ENCODE measurements at regions not wholly inside any gene's neighbourhood (a gene's known extent, or its start where the extent isn't known, plus 50 kb on each side); places are given as distances from the start of the nearest gene placed in this dataset.

- H3K9me3 ChIP-seq = no peaks in the 10 kb centered on the region
- intact Hi-C loops (cut with DNase I) = no loop called here
- no peak for DNase-seq
- TF ChIP-seq, protein P1, sequence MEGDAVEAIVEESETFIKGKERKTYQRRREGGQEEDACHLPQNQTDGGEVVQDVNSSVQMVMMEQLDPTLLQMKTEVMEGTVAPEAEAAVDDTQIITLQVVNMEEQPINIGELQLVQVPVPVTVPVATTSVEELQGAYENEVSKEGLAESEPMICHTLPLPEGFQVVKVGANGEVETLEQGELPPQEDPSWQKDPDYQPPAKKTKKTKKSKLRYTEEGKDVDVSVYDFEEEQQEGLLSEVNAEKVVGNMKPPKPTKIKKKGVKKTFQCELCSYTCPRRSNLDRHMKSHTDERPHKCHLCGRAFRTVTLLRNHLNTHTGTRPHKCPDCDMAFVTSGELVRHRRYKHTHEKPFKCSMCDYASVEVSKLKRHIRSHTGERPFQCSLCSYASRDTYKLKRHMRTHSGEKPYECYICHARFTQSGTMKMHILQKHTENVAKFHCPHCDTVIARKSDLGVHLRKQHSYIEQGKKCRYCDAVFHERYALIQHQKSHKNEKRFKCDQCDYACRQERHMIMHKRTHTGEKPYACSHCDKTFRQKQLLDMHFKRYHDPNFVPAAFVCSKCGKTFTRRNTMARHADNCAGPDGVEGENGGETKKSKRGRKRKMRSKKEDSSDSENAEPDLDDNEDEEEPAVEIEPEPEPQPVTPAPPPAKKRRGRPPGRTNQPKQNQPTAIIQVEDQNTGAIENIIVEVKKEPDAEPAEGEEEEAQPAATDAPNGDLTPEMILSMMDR (IDR thresholded peaks at IDR 0.05) = no peak
- TF ChIP-seq POLR2A (IDR thresholded peaks at IDR 0.05) = no peak
- H3K4me3 ChIP-seq (replicated peaks in 1 of 3) = no peak overlapping the region
- H3K36me3 ChIP-seq = no peaks in the 10 kb centered on the region
- no peak overlapping the region for H3K27ac ChIP-seq
- 95 to 100% methylated on average over 1 to 2 of the region's 7 CpGs for WGBS, 2 donors
- no peaks in the 10 kb centered on the region for H3K4me1 ChIP-seq
- no peaks in the 10 kb centered on the region for H3K27me3 ChIP-seq
These were observed 1234.2 kb downstream of the FAM133A start for GRCh38 chrX:94908171-94908570.

DNA sequence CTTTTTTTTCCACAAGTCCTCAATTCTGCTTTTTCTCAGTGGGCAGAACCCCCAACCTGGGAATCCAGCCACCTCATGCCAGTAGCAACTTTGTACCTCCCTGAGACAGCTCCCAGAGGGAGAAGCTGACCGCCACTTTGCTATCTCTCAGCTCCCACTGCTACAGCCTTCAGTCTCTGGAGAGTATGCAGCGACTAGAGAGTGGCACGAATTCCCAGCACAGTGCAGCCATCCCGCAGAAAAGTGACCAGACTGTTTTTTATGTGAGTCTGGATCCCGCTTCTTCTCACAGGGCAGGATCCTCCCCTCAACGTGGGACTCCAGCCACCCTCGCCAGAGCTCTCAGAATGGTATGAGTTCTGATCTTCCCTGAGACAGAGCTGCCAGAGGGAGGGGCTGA is 1234.6 kb downstream of the FAM133A start:
- no peaks in the 10 kb centered on the region for H3K4me1 ChIP-seq
- H3K27ac ChIP-seq = no peak overlapping the region
- 89 to 90% methylated on average over 7 of the region's 7 CpGs for WGBS, 2 donors
- no peak for DNase-seq
- no peaks in the 10 kb centered on the region for H3K27me3 ChIP-seq
- TF ChIP-seq, protein P1 (IDR thresholded peaks at IDR 0.05) = no peak
- no peak for TF ChIP-seq POLR2A (IDR thresholded peaks at IDR 0.05)
- H3K9me3 ChIP-seq = no peaks in the 10 kb centered on the region
- no peaks in the 10 kb centered on the region for H3K36me3 ChIP-seq
- H3K4me3 ChIP-seq (replicated peaks in 1 of 3) = no peak overlapping the region
- intact Hi-C loops (cut with DNase I) = no loop called here

DNA sequence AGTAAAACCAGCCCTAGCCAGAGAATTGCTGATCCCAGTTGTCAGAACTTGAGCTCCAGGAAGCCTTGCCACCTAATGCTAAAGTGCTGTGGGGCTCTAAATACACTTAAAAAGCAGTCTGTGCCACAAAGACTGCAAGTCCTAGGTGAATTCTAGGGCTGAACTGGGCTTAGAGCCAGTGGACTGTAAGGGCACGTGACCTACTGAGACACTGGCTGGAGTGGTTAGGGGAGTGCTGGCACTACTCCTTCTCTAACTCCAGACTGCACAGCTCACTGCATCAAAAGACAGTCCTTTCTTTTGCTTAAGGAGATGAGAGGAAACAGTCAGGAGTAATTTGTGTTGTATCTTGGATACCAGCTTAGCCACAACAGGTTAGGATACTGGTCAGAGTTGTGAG is 1240.2 kb downstream of the FAM133A start:
- Histone ChIP-seq H3K27me3 (no peaks in the 10 kb centered on the region), H3K4me1 (no peaks in the 10 kb centered on the region), H3K36me3 (no peaks in the 10 kb centered on the region), H3K9me3 (no peaks in the 10 kb centered on the region), H3K27ac (no peak overlapping the region), H3K4me3 (replicated peaks in 1 of 3) (no peak overlapping the region)
- intact Hi-C loops (cut with DNase I) = no loop called here
- no peak for TF ChIP-seq POLR2A (IDR thresholded peaks at IDR 0.05)
- TF ChIP-seq, protein P1 (IDR thresholded peaks at IDR 0.05) = no peak
- 0% methylated on average over 1 of the region's 1 CpG for WGBS, 2 donors
- peak; percentile 82 for DNase-seq

DNA sequence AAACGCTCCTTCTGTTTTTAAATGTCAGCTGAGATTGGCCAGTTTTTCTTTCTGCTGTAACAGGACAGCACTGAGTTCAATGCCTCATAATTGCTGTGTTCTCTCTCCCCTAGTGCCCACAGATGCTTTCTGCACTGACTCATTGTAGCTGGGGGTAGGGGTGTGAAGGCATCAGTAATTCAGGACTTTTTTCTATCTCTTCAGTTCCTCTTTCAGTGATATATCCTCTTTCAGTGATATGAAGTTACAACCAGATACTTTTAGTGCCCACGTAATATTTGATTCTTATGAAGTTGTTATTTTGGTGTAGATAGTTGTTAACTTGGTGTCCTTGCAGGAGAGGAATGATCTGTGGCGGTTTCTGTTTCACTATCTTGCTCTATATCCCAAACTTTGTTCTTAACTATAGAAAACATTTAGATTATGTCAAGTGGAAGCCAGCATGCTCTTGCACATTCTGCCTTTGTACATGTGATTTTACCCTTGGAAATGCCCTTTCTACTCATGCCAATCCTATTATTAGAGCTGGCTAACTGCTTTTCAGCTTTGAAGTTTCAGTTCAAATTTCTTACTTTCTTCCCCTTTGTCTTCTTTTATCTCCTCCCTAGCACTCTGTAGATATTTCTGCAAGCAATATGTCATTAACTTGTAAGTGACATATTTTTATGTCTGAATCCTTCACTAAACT is 1258.4 kb downstream of the FAM133A start:
- H3K27me3 ChIP-seq = no peaks in the 10 kb centered on the region
- H3K4me1 ChIP-seq = no peaks in the 10 kb centered on the region
- no peaks in the 10 kb centered on the region for H3K36me3 ChIP-seq
- H3K27ac ChIP-seq = no peak overlapping the region
- DNase-seq = no peak
- no peak overlapping the region for H3K4me3 ChIP-seq (replicated peaks in 1 of 3)
- intact Hi-C loops (cut with DNase I) = no loop called here
- 96 to 97% methylated on average over 3 of the region's 3 CpGs for WGBS, 2 donors
- TF ChIP-seq, protein P1 (IDR thresholded peaks at IDR 0.05) = no peak
- no peaks in the 10 kb centered on the region for H3K9me3 ChIP-seq

DNA sequence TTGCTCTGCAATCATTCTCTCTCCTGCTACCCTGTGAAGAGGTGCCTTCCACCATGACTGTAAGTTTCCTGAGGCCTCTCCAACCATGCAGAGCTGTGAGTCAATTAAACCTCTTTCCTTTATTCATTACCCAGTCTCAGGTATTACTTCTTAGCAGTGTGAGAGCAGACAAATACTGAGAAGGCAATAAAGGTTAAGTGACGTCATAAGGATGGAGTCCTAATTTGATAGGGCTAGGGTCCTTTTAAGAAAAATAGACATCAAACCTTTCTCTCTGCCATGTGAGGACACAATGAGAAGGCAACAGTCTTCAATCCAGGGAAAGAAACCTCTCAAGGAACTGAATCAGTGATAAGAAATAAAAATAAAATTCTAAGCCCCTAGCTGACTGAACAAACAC is 1262.7 kb downstream of the FAM133A start:
- WGBS, 2 donors = 84 to 90% methylated on average over 1 of the region's 1 CpG
- no peaks in the 10 kb centered on the region for H3K9me3 ChIP-seq
- no peaks in the 10 kb centered on the region for H3K4me1 ChIP-seq
- no peak for DNase-seq
- H3K36me3 ChIP-seq = no peaks in the 10 kb centered on the region
- no peaks in the 10 kb centered on the region for H3K27me3 ChIP-seq
- H3K27ac ChIP-seq = no peak overlapping the region
- no peak overlapping the region for H3K4me3 ChIP-seq (replicated peaks in 1 of 3)
- TF ChIP-seq, protein P1 (IDR thresholded peaks at IDR 0.05) = no peak
- TF ChIP-seq POLR2A (IDR thresholded peaks at IDR 0.05) = no peak
- intact Hi-C loops (cut with DNase I) = no loop called here
